HG02870 (cell line): ENCODE measurements at regions not wholly inside any gene's neighbourhood (a gene's known extent, or its start where the extent isn't known, plus 50 kb on each side); places are given as distances from the start of the nearest gene placed in this dataset.

ENCODE experiments used
- ATAC-seq: cut with Tn5 transposase; IDR thresholded peaks from one replicate; pipeline ENCODE4 v1.9.1; 2021; ENCODE audit warnings: mild to moderate bottlenecking, moderate library complexity; ENCODE audit not compliant: unreplicated experiment

DNA sequence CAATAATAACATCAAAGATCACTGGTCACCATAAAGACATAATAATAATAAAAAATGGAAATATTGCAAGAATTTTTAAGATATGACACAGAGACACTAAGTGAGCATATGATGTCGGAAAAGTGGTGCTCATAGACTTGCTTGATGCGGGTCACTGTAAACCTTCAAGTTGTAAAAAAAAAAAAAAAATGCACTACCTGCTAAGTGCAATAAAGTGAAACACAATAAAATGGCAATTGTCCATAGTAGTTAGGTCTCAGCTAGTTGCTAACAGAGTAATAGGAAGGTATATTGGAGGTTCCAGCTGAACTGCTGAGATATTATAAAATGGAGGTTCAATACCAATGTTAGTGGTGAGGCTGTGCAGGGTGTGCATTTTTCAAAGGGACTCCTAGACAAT is 146.6 kb upstream of the MRPS22 start:
- no peak for ATAC-seq

DNA sequence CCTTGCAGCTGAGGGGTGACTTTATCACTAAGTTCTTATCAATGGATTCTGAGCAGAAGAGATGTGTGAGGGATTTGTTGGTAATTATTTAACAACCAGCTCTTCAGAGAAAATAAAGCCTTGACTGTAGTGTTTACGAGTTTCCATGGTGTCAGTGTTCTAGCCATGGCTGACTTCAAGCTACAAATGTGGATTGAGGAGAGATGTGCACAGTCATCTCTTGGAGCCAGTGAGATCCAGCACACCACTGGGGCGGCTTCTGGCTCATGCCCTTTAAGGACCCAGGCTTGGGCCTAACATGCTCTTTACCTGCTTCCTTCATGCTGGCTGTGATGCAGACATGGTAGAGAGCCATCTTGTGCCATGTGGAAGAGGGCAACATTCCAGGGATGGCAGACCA is 145.6 kb upstream of the MRPS22 start:
- ATAC-seq = no peak

DNA sequence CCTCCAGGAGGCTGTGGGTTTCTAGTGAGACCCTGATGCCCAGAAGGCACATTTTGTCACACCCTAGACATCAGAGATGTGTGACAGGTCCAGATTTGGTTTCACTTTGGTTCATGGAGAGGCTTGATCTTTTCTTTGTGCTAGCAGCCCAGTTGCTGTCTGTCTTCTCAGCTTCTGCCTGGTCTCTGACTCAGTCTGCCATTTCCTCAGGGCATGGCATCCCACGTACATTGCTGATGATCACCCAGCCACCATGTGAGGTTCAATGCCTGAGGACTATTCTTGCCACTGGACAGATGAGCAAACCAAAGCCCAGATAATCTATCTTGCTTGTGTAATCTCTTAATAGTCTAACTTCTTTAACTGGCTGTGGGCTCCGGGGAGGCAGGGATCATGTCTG is 144.9 kb upstream of the MRPS22 start:
- ATAC-seq = no peak

DNA sequence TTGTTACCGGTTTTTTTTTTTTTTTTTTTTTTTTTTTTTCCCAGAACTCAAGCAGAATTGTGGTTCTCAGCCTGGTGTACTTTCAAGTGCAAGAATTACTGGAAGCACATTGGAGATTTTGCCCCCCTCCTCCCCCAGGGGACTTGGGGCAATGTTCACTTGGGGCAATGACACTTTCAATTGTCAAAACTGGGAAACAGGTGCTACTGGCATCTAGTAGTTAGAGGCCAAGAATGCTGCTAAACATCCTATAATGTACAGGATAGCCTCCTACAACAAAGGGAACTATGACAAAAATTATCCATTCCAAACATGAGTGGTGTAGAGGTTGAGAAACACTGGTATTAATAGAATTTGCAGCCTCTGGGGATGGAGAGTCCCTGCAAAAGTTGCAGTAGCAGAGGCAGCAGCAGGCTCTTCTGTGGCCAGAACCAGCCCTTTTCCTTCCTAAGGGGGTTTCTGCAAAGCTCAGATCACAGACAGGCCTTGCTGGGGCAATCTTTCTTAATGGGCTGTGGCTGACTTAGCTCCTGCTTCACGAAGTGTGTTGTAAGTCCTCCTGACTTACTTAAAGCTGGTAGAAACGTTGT is 144.3 kb upstream of the MRPS22 start:
- ATAC-seq = no peak

DNA sequence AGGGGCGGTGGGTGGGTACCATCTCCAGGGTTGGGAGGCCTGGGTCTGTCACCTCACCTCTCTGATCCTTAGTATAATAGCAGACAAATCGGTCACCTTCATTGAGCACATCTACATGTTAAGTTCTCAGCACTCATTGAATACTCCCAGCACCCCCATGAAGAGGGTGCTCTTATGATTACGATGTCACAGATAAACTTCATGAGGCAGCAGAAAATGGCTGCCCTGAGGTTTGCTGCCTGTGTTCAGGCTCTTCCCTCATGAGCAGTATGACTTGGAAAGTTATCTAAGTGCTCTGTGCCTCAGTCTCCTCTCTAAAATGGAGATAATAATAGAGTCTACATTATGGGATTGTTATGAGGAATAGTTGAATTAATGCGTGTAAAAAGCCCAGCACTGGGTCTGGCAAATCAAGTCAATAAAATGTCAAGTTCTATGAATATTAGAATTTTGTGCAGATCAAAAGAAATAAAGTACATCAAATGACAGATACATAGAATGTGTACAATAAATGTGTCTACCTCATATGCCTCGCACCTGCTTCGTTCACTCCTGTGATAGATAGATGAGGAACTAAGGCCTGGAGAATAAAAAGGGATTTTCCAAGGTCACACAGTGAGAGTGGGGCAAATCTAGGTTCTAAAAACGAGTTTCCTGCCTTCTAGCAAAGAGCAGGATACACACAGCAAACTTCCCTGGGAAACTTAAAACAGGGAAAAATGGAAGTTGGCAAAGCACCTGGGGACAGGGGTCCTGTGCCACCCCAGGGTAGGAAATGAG is 142.2 kb upstream of the MRPS22 start:
- ATAC-seq = no peak

DNA sequence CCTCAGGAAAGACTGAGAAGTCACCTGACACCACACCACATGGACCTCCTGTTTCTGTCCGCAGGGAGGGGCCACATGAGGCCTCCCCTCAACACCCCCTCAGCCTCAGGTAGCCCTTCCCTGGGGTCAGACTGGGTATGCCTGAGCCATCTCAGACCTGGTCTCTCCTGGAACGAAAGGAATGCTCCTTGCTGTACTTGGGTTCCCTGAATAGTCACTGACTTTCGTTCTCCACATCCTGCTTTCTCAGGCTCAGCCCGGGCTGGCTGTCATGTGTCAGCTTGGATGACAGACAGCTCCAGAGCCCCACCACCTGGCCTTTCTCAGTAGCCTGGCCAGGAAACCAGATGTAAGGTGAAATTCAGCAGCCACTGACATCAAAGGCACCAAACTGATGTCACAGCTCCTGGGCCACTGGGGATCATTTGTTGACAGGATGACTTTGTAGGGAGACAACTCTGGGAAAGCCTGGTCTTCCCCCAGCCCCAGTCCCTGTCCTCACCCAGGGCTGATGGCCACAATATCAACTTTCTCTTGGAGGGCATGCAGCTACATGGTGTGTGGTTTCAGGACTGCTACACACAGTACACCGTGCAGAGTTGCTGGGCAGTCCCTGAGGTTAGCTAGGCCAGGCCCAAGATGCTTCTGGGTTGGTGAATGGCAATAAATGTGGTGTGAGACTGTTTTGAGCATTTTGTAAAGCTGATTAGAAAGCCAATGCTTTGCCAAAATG is 141.4 kb upstream of the MRPS22 start:
- no peak for ATAC-seq

DNA sequence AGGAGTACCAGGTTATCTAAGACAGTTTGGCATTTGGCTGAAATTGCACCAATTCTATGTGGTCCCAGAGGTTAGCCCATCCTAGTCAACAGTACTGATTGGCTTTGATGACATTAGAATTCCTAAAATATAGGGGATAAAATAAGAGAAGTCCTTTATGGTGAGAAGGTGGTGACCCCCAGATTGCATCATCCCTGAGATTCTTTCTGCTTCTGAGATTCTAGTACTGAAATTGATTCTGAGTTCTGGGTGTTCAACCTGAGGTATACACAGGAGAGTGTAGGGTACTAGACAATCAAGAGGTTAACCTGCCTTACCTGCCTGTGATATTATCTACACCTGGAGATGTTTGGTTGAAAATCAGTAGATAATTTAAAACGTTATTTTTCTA is 140.9 kb upstream of the MRPS22 start:
- no peak for ATAC-seq

DNA sequence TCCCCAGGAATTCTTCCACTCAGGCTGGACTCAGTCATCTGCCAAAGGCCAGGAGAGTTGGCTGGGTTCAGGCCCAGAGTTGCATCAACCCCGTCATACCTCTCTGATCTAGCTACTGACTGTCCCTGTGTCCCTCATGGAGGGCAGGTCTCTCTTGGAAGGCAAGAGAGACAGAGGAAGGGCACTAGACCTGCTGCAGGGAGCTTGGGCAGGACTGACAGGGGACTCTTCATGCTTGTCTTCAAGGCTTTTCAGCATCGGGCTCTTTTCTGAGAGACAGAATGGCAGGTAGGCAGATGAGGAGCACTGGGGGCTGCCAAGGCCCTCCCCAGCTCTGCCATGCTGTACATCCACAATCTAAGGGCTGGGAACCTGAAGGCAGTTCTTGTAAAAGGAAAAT is 140.1 kb upstream of the MRPS22 start:
- no peak for ATAC-seq

DNA sequence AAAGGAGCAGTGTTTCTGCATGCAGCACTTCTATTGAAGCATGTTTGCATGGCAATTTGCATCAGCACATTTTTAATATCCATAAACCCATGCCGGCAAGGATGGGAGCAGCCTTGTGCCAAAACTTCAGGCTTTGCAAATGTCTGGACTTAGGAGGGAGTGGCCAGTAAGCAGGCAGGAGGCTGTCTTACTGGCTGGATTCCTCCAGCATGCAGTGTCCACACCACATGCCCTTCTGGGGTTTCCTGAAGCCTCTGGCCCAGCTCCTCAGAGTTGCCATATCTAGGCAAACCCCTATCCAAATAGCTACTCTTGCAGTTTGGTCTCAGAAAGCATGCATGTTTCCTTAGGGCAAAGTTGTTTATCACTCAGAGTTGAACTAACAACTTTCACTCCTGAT is 139.1 kb upstream of the MRPS22 start:
- no peak for ATAC-seq

DNA sequence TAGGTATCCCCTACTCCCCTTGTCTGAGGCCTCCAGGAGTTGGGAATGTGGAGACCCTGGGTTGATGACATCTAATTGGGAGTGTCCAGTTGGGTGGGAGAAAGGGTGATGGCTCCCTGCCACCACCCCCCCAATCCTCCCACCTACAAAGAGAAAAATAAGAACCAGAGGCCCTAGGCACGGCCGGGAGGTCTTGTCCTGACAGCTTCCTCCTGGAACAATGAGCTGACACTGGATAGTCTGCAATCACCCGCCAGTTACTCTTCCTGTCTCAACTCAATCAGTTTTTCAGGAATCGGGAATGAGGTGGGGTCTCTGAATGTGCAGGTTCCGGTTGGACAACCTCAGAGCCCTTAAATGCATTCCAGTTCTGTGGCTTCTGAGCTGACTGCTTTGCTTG is 129.9 kb upstream of the MRPS22 start:
- ATAC-seq = no peak

DNA sequence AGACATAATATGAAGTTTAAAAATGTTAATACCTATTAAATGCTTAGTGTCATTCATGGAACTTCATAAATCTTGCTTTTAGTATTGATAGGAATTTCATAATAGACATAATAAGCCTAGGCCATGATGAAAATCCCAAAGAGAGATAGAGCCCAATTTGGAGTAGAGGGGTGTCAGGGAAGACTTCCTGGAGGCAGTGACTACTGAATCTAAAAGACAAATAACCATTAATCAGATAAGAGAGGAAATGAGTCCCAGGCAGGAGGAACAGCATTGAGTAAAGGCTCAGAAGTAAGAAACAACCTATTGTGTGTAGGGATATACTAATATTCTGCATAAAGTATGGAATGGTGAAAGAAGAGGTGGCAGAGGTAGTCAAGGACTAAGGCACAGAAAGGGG is 126.9 kb upstream of the MRPS22 start:
- ATAC-seq = no peak

DNA sequence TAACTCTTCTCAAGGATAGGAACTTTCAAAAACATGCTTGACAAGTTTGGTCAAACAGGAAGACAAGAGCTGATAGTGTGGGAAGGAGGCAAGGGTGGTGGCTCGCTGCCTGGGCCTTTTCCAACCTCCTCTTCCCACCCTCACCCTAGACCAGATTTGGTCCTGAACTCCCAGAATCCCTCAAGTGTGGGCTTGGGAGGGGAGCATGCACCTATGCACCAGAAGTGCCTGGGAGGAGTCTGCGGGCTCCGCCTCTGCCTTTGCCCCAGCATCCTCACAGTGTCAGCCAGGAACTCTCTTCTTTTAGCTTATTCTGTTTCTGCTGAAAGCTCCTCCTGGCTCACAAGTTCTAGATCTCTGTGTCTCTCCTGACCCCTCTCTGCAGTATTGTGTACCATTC is 126.2 kb upstream of the MRPS22 start:
- no peak for ATAC-seq

DNA sequence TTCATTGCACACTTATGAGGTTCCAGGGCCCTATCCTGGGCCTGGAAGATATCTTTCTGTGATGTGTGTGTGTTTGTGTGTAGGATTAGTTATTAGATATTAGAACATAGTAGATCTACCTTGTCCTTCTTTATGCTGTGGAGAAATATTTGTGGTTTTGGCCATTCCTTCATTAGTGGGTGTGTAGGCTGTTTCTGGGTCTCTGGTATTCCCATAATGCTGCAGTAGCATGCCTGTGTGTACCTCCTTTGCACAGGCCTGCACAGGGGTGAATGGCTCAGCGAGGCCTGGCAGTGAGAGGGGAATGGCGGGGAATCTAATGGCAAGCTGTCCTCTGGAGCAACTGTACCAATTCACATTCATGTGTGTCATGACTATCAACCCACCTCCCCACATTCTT is 125.8 kb upstream of the MRPS22 start:
- ATAC-seq = no peak

DNA sequence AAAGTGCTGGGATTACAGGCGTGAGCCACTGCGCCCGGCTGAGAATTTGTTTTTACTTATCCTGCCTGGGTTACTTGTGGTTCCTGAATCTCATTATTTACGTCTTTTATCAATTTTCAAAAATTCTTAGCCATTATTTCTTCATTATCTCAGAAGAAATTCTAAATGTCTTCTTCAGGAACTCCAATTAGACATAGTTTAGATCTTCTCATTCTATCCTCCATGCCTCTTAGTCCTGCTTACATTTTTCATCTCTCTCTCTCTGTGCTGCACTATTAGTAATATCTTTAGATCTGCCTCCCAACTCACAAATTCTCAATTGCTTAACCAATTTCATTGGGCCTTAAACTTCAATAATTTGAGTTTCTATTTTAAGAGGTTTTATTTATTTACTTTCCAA is 124.4 kb upstream of the MRPS22 start:
- no peak for ATAC-seq

DNA sequence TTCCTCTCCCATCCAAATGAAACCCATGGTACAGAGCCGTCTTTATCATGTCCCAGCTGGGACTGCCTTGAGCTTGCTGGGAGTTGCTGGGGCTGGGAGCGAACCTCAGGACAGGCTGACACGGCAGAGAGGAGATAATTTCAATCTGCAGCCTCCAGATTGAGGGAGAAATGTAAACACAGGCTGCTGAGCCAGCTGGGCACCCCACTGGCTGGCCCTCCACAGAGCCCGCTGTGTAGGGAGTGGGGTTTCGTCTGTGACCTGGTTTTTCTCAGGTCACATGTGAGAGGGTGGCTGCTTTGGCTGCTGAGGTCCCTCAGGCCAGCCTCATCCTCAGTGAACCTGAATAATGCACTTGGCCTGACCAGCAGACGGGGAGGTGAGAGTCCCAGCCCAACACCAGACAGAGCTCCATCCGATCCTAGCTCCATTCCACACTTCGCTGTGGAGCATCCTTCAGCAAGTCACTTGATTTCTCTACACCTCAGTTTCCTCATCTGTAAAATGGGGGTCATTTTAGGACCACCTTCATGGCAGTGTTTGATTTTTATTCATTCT is 121.6 kb upstream of the MRPS22 start:
- ATAC-seq = no peak

DNA sequence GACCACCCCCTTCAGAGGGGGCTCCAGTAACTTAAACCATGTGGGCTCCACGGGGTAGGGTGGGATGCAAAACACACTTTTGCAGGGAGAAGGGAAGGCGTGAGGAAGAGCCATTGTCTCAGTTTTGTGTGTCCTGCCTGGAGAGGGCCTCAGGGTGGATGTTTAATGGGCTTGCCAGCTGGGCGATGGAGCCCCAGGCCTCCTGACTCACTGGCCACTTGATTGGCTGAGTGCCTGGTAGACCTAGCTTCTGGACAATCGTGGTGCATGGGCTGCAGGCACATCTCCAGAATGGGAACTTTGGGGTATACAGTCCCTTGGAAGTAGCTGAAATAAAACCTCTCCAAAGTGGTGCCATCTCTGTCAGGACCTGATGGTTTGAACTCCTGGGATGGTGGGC is 118.3 kb upstream of the MRPS22 start:
- no peak for ATAC-seq

DNA sequence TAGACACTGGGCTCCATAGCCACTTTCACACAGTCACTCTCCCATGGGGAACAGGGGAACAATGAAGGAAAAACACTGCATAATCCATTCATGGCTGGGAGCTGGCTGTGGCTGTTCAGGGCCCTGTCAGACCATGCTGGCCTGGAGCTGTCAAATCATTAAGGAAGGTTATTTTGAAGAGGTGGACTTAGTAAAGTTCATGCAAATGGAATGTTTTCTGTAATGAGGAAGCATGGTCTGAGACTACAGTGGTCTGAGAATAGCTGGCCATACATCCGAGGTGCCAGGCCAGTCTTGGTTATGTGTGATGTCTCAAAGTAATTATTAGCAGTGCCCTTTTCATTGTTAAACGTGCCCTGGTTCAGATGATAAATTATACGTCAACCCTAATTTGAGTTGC is 117.1 kb upstream of the MRPS22 start:
- no peak for ATAC-seq

DNA sequence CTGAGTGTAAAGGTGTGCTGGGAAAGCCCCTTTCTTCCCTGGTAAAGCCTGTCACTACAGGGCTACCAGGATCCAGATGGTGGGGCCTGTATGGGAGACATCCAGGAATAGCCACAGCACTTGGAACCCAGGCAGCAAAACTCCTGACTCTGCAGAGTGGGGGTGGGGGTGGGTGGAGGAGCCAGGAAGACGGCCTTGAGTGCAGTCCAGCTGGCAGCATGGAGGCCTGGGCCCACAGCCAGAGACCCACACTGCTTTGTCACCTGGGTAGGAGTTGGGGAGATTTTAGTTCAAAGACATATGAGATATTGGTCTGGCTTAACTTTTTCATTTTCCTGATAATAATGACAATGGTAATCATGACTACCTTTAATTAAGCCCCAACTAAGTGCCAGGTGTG is 116.7 kb upstream of the MRPS22 start:
- ATAC-seq = no peak

DNA sequence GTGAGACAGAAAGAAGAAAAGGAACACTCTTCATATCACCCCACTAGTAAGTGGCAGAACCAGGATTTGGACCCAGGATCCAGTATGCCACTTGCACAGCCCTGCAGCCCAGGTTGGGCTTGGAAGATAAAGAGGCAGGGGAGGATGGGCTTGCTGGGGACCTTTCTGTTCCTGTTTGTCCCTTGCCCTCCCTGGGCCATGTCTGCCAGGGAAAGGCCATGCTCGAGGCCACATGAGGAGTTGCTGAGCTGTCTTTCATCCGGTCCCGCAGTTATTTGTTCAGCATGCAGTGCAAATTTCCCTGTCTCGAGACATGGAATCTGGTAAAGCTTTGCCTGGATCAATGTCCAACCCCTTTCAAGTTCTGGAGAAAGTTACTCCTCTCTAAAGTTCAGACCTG is 116.0 kb upstream of the MRPS22 start:
- ATAC-seq = no peak

DNA sequence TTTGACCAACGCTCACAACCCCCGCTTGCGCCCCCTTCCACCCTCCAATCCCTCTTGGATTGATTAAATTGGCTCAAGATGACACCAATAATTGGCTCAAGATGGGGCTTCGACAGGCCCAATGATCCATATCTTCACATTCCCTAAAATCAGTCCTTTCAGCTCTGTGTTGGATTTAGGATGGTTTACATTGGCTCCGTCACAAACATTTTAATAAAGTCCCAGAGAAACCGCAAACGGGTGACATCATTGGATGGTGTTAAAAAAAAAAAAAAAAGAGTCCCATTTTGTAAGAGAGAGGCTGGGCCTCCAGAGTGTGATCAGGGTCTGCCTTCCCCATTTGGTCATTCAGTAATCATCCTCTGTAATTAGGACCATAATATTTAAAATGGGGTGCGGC is 113.4 kb upstream of the MRPS22 start:
- ATAC-seq = no peak

DNA sequence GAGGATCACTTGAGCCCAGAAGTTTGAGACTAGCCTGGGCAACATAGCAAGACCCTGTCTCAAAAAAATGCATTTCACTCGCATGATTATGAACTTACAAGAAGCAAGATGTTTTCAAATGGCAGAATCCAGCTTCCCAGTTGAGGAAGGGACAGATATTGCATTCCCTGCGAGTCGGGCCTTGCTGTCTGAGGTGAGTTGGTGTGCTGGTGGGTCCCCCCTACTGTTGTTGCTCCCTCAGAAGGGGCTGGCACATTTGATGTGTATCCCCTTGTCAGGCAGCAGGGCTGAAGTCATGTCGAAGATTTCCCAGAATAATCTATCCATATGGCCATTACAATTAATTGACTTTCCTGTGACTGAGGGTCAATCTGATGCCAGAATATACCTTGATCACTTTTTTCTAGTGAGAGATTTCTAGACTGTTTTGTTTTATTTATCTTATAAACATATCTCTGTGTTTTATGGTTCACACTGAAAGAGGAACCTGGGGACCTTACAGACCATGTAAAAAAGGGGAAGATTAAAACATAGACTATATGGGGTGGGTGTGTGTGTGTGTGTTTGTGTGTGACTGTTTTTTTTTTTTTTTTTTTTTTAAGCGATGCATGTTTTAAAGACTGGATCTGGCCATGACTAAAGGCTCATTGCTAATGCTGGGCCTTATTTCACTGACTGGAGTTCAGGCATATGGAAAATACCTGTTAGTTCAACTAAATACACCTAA is 112.1 kb upstream of the MRPS22 start:
- no peak for ATAC-seq
